IPS DF 4.7 (cell line): ENCODE measurements at regions not wholly inside any gene's neighbourhood (a gene's known extent, or its start where the extent isn't known, plus 50 kb on each side); places are given as distances from the start of the nearest gene placed in this dataset.
"Not testable (repeated sequence)": the region's sequence is repeated elsewhere in the genome, so short reads cannot be mapped to it uniquely, and the experiment has no call there.

Source experiments
- DNase-seq: peaks from one replicate; pipeline ENCODE4 v3.0.0-alpha.2; 2013; ENCODE audit warnings: low spot score; ENCODE audit errors: extremely low read depth

DNA sequence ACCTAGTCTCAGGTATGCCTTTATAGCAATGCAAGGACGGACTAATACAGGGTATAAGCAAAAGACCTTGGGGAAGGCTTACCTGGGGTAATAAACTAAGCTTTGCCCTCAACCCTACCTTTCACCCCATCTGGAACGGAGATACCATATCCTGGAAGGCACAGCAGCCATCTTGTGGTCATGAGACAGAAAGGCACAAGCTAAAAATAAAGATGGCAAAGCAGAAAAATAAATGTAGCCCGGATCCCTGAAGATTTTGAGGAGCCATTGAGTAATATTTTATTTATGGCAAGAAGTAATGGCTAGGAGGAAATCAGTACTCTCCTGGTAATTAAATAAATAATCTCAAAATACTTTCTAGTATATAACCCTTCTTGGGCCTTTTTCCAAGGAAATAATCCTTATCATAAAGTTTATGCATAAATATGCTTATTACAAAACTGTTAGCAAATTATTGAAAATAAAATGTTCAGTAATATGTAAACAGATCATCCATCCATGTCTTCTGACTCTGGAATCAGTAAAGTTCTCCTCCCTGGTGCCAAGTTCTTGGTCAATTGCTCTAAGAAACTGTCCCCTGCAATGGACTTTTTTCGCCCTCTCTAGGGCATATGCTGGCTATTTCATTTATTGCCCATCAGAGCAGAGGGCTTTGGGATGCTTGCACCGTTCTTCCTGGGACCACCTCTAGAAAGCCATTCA is 198.7 kb downstream of the SPP2 start:
- no peak for DNase-seq

DNA sequence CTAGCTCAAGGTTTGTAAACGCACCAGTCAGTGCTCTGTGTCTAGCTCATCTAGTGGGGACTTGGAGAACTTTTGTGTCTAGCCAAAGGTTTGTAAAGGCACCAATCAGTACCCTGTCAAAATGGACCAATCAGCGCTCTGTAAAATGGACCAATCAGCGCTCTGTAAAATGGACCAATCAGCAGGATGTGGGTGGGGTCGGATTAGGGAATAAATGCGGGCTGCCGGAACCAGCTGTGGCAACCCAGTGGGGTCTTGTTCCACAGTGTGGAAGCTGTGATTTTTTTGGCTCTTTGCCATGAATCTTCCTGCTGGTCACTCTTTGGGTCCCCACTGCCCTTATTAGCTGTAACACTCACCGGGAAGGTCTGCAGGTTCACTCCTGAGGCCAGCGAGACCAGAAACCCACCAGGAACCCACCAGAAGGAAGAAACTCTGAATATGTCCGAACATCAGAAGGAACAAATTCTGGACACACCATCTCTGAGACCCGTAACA is 197.8 kb downstream of the SPP2 start:
- not testable (repeated sequence) for DNase-seq

DNA sequence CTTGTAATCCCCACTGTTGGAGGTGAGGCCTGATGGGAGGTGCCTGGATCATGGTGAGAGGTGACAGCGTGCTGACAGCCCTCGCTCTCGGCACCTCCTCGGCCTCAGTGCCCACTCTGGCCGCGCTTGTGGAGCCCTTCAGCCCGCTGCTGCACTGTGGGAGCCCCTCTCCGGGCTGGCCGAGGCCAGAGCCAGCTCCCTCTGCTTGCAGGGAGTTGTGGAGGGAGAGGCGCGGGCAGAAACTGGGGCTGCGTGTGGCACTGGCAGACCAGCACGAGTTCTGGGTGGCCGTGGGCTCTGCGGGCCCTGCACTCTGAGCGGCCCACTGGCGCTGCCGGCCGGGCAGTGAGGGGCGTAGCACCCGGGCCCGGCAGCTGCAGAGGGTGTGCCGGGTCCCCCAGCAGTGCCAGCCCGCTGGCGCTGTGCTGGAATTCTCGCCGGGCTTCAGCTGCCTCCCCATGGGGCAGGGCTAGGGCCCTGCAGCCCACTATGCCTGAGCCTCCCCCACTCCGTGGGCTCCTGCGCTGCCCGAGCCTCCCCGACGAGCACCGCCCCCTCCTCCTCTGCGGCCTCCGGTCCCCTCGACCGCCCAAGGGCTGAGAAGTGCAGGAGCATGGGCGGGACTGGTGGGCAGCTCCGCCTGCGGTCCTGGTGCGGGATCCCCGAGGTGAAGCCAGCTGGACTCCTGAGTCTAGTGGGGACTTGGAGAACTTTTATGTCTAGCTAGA is 197.1 kb downstream of the SPP2 start:
- no peak for DNase-seq

GRCh38 chr2:234245945-234246344 is 195.4 kb downstream of the SPP2 start:
- DNase-seq: no peak

DNA sequence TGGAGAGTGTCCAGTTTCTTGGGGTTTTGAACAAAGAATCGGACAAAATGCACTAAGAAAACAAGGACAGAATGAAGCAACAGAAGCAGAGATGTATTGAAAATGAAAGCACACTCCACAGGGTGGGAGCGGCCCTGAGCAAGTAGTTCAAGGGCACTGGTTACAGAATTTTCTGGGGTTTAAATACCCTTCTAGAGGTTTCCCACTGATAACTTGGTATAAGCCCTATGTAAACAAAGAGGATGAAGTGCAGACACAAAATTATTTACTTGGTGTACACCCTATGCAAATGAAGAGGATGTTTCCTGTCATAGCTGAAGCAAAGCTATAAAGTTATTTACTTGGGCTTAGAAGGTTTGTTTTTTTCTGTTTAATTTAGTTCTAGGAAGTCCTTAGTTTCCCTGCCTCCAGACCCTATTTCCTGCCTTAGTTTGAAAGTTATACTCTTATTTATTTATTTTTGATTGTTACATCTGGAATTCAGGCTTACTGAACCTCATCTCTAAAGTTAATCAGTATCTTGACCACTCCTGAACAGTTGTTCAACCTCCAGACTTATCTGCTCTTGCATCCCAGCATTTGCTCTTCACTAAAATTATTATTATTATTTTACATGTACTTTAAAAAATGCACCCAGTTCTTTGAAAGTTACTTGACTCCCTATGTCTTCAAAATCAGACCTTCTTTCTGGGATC is 193.5 kb downstream of the SPP2 start:
- DNase-seq: no peak

DNA sequence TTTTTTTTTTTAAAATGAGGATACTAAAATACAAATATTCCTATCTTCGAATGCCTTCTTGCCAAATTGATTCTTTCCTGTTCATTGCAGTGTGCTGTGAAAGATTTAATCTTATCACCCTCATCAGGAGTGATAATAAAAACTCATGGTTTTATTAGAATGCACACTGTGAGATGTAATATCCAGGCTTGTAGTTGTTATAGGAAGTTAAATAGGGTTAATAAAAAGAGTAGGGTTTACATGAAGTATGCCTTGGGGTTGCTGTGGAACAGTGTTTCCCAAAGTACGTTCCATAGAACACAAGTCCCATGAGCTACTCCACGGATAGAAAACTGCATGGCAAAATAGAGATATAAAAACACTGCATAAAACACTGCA is 191.9 kb downstream of the SPP2 start:
- DNase-seq: no peak

GRCh38 chr2:234241656-234242458 is 191.4 kb downstream of the SPP2 start:
- DNase-seq: no peak

GRCh38 chr2:234240917-234241316 is 190.4 kb downstream of the SPP2 start:
- no peak for DNase-seq

DNA sequence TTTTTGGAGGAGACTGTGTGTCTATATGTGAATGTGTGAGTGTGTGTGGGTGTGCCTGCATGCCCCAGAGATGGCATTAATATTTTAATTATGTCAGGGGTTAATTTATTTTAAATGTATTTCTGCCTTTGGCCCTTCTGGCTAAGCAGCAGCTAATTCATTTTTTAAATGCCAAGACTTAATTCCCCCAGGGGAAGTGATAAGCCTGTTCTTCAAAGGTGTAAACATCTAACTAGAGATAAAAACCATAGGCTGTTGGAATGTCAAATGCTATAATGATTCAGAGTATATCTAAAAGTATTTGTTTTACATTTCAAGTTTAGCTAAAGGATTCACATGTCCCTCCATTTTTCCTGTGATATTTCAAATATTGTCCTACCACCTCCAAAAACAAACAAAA is 184.7 kb downstream of the SPP2 start:
- no peak for DNase-seq

- no peak for DNase-seq
Measured at GRCh38 chr2:234231460-234231859, 181.0 kb downstream of the SPP2 start.

DNA sequence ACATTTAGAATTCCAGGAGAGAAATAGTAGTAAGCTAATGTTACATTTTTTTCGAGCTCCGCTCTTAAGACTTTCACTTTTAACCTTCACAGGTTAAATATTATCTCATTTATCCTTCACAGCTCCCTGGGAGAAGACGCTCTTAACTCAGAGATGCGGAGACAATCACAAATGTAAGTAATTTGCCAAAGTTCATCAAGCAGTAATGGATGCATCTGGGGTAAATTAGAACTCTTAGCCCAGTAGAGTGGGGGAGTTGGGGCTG is 168.5 kb downstream of the SPP2 start:
- DNase-seq: no peak

DNA sequence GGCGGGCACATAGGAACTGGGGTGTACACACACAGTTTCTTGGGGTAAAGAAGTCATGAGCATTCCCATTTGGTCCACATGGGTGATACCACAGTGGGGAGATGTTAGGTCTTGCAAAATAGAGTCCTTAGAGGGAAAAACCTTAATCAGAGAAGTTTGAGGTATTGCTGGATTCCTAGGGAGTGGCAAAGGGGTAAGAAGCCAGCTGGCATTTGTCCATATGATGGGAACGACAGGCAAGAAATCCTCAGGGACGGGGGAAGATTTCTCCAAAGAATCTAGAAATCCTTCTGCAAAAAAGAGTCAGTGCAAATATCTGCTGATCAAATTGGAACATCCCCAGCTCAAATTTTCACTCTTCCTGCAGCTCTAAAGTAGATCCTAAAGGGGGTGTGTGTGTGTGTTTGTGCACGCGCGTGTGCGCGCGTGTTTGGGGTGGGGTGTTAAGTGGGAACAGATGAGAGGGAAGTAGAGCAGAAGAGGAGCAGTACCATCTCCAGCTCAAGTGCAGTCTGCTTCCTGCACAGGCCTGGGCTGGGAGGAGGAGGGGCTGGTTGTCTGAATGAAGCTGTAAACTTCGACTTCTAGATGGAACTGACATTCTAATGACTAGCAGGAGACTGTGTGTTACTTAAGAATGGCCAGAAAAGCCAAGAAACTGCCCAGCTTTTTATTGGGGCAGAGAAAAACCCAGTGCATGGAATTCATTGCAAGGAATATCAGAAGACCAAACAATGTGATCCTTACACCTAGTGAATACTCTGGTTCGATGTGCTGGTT is 168.0 kb downstream of the SPP2 start:
- DNase-seq: no peak

DNA sequence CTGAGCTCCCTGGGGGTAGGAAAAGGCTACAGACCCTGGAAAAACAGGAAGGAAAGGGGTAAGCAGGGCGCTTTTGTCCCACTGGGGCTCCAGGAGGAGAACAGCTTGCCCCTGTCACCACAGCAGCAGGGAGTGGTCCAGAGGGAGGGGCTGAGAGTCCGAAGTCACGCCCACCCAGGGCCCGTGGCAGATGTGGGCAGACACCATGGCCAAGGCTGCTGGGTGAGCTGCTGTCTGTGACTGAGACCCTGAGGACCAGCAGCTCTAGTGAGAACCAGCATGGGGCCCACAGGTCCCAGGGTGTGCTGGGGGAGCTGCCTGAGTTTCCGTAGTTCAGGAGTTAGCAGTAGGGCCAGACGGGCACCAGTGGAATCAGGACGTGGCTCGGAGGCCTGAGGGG is 162.0 kb downstream of the SPP2 start:
- DNase-seq: no peak

DNA sequence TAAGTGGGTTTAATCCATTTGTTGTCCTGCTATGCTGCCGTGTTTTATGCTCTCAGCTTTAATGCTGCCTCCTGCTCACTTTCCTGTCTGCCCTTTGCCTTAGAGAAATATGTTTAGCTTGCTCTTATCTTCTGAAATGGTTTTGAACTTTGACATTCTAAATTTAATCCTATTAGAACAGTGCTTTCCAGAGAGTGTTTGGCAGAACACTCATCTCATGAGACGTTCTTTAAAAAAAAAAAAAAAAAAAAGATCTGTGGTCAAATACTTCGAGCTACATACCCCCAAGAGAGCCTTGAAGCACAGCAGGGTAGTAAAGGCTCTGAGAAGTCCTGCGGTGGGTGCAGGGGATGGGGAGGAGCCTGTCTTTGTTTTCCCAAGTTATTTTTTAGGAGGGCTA is 161.3 kb downstream of the SPP2 start:
- DNase-seq: no peak

DNA sequence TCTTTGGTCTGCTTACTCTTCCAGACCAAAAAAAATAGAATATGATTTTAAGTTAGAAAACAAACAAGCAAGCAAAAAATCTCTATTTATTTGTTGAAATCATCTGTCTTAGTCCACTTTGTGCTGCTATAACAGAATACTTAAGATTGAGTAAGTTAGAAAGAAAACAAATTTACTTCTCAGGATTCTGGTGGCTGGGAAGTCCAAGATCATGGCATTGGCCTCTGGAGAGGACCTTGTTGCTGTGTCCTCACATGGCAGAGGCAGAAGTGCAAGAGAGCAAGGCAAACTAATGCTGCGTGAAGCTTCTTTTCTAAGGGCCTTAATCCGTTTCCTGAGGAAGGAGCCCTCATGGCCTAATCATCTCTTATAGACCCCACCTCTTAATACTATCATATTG is 156.2 kb downstream of the SPP2 start:
- no peak for DNase-seq

DNA sequence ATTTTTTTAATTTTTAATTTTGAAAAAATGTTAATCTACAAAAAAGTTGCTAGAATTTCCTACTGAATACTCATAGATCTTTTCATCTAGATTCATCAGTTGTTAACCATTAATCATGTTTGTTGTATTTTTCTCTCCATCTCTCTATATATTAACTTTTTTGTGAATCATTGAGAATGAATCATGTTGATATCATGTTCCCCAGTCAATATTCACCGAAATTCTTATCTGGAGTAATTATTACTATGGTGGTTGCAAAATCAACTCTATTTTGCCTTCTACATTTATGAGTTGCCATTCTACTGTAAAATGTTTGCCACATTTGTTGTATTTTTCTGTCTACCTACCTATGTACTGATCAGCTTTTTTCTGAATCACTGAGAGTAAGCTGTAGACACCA is 154.0 kb downstream of the SPP2 start:
- no peak for DNase-seq

DNA sequence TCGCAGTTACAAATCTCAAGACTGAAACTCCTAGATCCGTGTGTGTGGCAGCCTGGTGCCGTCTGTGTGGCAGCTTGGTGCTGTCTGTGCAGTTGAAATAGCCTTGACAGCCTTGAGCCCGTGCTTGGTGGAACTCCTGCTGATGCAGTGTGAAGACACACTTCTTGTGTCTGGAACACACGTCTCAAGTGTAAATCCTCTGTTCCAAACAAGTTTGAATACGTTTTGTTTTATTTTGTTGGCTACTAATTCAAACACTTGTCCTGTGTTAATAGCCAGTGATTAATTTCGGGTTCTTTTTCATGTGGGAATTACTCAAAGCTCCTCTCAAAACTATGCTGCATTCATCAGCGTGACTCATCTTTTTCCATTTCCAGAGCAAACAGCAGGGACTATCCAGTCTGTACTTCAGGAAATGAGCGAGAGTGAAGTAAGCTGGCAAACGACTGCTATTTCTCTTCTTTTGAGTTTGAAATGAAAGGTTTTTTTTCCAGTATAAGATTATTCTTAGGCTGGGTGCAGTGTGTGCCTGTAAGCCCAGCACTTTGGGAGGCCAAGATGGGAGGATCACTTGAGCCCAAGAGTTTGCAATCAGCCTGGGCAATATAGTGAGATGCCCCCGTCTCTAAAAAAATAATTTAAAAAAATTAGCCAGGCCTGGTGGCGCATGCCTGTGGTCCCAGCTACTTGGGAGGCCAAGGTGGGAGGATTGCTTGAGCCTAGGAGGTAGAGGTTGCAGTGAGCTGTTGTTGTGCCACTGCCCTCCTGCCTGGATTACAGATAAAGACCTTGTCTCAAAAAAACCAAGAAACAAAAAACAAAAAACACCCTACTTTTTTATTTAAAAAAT is 152.9 kb downstream of the SPP2 start:
- DNase-seq: no peak

- no peak for DNase-seq
Measured at GRCh38 chr2:234202601-234203000, 152.1 kb downstream of the SPP2 start.

- no peak for DNase-seq
Measured at GRCh38 chr2:234199996-234200395, 149.5 kb downstream of the SPP2 start.

GRCh38 chr2:234198976-234199375 is 148.5 kb downstream of the SPP2 start:
- no peak for DNase-seq
